Glutamatergic neuron (in vitro differentiated cells): ENCODE measurements at regions not wholly inside any gene's neighbourhood (a gene's known extent, or its start where the extent isn't known, plus 50 kb on each side); places are given as distances from the start of the nearest gene placed in this dataset.

Source experiments
- DNase-seq: peaks from one replicate; pipeline ENCODE4 v3.0.0; 2022
- H3K27ac Mint-ChIP-seq: one replicate; pipeline ENCODE4 v1.8.0; 2020; ENCODE audit warnings: mild to moderate bottlenecking, mixed read lengths, inconsistent platforms; ENCODE audit not compliant: unreplicated experiment
- H3K27me3 Mint-ChIP-seq: one replicate; pipeline ENCODE4 v1.8.0; 2020; ENCODE audit warnings: mild to moderate bottlenecking, moderate library complexity, mixed read lengths, inconsistent platforms; ENCODE audit not compliant: unreplicated experiment
- H3K36me3 Mint-ChIP-seq: one replicate; pipeline ENCODE4 v1.8.0; 2020; ENCODE audit warnings: mild to moderate bottlenecking, mixed read lengths, inconsistent platforms; ENCODE audit not compliant: unreplicated experiment
- H3K4me1 Mint-ChIP-seq: one replicate; pipeline ENCODE4 v1.8.0; 2020; ENCODE audit warnings: mild to moderate bottlenecking, low read depth, mixed read lengths, inconsistent platforms; ENCODE audit not compliant: unreplicated experiment
- H3K4me3 Mint-ChIP-seq: one replicate; pipeline ENCODE4 v1.8.0; 2020; ENCODE audit warnings: mild to moderate bottlenecking, mixed read lengths, inconsistent platforms; ENCODE audit not compliant: unreplicated experiment
- H3K9me3 Mint-ChIP-seq: one replicate; pipeline ENCODE4 v1.8.0; 2020; ENCODE audit warnings: mild to moderate bottlenecking, moderate library complexity, mixed read lengths, inconsistent platforms; ENCODE audit not compliant: unreplicated experiment
- TF ChIP-seq, protein P1 (sequence below): fragments of 200-600 bp; sonication (generic); IDR thresholded peaks from one replicate; pipeline ENCODE4 v1.5.0; 2021; ENCODE audit not compliant: partially characterized antibody, unreplicated experiment

DNA sequence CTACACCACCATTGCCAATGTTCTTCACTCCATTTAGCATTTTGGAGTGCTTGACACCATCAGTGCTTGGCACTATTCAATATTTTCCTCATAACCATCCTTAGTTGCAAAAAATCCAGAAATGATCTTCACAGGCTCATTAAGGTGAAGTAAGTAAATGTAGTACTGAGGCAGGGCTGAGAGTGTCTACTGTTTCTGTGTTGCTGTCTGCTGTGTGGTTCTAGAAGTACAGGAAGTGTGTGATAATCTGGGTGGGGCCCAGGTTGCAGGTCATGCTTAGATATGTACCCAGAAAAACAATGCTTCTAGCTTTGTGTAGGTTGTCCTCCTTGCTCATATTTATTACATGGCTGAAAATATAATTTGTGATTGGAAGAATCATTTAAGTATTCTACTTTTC is 411.8 kb upstream of the CCDC179 start:
- Mint-ChIP-seq H3K4me1 (no peaks in the 10 kb centered on the region), H3K27me3 (no peaks in the 10 kb centered on the region), H3K9me3 (no peaks in the 10 kb centered on the region), H3K4me3 (no peak overlapping the region), H3K36me3 (no peaks in the 10 kb centered on the region), H3K27ac (no peak overlapping the region)
- TF ChIP-seq, protein P1, sequence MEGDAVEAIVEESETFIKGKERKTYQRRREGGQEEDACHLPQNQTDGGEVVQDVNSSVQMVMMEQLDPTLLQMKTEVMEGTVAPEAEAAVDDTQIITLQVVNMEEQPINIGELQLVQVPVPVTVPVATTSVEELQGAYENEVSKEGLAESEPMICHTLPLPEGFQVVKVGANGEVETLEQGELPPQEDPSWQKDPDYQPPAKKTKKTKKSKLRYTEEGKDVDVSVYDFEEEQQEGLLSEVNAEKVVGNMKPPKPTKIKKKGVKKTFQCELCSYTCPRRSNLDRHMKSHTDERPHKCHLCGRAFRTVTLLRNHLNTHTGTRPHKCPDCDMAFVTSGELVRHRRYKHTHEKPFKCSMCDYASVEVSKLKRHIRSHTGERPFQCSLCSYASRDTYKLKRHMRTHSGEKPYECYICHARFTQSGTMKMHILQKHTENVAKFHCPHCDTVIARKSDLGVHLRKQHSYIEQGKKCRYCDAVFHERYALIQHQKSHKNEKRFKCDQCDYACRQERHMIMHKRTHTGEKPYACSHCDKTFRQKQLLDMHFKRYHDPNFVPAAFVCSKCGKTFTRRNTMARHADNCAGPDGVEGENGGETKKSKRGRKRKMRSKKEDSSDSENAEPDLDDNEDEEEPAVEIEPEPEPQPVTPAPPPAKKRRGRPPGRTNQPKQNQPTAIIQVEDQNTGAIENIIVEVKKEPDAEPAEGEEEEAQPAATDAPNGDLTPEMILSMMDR, result no peak
- no peak for DNase-seq

DNA sequence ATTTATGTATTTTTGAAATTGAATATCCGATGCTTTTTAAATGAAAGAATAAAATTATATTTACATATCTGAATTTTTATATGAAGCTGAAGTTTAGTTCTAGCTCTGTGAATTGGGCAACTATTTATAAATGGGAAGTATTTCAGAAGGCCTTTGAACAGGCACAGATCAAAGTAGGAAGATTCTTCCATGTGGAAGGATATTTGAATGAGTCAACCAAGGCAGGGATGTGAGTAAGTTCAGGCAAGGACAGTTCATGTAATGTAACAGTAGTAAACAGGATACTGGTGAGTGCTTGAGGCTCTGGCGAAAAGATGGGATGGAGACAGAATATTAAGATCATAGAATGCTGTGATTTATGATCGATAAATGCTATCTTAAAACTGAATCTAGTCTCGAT is 417.8 kb upstream of the CCDC179 start:
- Mint-ChIP-seq H3K36me3 (no peaks in the 10 kb centered on the region), H3K27me3 (no peaks in the 10 kb centered on the region), H3K4me3 (no peak overlapping the region), H3K9me3 (no peaks in the 10 kb centered on the region), H3K27ac (no peak overlapping the region), H3K4me1 (no peaks in the 10 kb centered on the region)
- DNase-seq, result no peak
- TF ChIP-seq, protein P1, result no peak

DNA sequence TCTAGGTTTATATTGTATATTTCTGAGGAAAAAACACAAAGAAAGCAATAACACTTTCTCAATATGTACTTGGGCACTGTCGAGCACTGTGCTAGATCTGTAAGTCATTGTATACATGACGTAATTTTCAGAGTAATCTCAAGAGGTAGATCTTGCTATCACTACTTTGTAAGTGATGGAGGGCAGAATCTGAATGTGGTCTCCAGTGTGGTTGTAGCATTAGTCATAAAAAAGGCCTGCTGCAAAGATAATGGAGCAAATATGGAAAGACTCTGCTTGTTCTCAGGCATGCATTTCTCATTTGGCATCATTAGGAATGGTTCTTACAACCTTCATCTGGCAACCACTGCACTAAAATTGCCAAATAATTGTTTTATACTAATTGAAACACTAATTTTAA is 419.8 kb upstream of the CCDC179 start:
- TF ChIP-seq, protein P1, result no peak
- DNase-seq, result no peak
- no peaks in the 10 kb centered on the region for H3K36me3 Mint-ChIP-seq
- H3K27ac Mint-ChIP-seq, result no peak overlapping the region
- no peaks in the 10 kb centered on the region for H3K4me1 Mint-ChIP-seq
- H3K27me3 Mint-ChIP-seq, result no peaks in the 10 kb centered on the region
- no peak overlapping the region for H3K4me3 Mint-ChIP-seq
- H3K9me3 Mint-ChIP-seq, result no peaks in the 10 kb centered on the region

DNA sequence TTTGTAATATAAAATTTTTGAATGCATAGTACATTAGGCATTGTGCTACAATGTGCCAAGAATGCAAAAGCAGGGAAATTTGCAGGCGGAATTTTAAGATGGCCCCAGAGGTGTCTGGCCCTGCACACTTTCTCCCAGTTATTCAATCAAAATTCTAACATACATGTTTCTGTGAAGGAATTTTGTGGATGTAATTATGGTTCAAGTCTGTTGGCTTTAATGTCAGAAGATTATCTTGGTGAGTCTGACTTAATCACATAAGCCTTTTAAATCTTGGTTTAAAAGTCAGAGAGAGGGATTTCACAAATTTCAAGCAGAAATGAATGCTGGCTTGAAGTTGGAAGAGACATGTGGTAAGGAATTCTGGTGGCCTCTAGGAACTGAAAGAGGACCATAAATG is 423.4 kb upstream of the CCDC179 start:
- no peak overlapping the region for H3K27ac Mint-ChIP-seq
- H3K4me1 Mint-ChIP-seq, result no peaks in the 10 kb centered on the region
- no peaks in the 10 kb centered on the region for H3K27me3 Mint-ChIP-seq
- no peaks in the 10 kb centered on the region for H3K9me3 Mint-ChIP-seq
- H3K36me3 Mint-ChIP-seq, result no peaks in the 10 kb centered on the region
- TF ChIP-seq, protein P1, result no peak
- DNase-seq, result no peak
- H3K4me3 Mint-ChIP-seq, result no peak overlapping the region

DNA sequence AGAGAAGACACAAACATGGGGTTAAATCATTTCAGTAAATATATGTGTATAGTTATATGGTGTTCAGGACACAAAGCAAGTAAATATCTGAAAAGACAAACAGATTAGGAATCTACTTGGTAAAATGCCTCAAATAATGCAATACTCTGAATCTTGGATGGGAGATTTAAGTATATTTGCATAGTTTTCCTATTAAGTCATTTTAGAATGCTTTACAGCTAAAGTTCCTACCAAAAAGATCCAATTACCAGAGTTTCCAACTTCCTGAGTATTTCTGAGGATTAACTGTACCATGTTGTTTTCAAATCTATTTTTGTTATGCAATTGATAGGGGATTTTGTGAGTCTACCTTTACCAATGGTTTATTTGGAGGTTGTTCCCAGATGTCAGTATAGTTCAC is 424.4 kb upstream of the CCDC179 start:
- H3K27ac Mint-ChIP-seq, result no peak overlapping the region
- H3K27me3 Mint-ChIP-seq, result no peaks in the 10 kb centered on the region
- H3K4me1 Mint-ChIP-seq, result no peaks in the 10 kb centered on the region
- DNase-seq, result no peak
- TF ChIP-seq, protein P1, result no peak
- H3K36me3 Mint-ChIP-seq, result no peaks in the 10 kb centered on the region
- no peaks in the 10 kb centered on the region for H3K9me3 Mint-ChIP-seq
- no peak overlapping the region for H3K4me3 Mint-ChIP-seq
